Right lobe of liver (tissue), 4 donors: ENCODE measurements at regions not wholly inside any gene's neighbourhood (a gene's known extent, or its start where the extent isn't known, plus 50 kb on each side); places are given as distances from the start of the nearest gene placed in this dataset.
"Not testable (repeated sequence)": the region's sequence is repeated elsewhere in the genome, so short reads cannot be mapped to it uniquely, and the experiment has no call there.

Experiments
- CTCF ChIP-seq, 4 donors: fragments of 200-600 bp in 3 of 4; fragments of 450-650 bp in 1 of 4; IDR thresholded peaks; one replicate each; pipeline versions ENCODE4 v1.5.1 to v1.8.0; 2016 to 2022; ENCODE audit warnings: antibody characterized with exemption in 4 of 4, mild to moderate bottlenecking in 2 of 4
- POLR2A ChIP-seq: fragments of 450-650 bp; IDR thresholded peaks from one replicate; pipeline ENCODE4 v1.6.1; 2017; ENCODE audit warnings: antibody characterized with exemption, mild to moderate bottlenecking
- donor health status: DM: no; HTN: no; CAD: no.
- donor health status: DM: no; HTN: no; CAD: no.
- donor health status: DM: no; HTN: yes; CAD: no.

GRCh38 chr4:8942088-8942487 lies 70.4 kb upstream of the HMX1 start:
- not testable (repeated sequence) for TF ChIP-seq POLR2A; CTCF (IDR thresholded peaks at IDR 0.05)
